Sigmoid colon (tissue), 6 donors: ENCODE measurements at regions not wholly inside any gene's neighbourhood (a gene's known extent, or its start where the extent isn't known, plus 50 kb on each side); places are given as distances from the start of the nearest gene placed in this dataset.

Experiments
- DNase-seq: peaks from one replicate; pipeline ENCODE4 v3.0.0-alpha.2; 2019
- H3K27ac ChIP-seq, 4 donors: fragments of 200-600 bp; sonication (generic); one replicate each; pipeline ENCODE4 v1.5.1; 2016 to 2019; ENCODE audit warnings: mild to moderate bottlenecking in 1 of 4
- H3K27me3 ChIP-seq, 3 donors: fragments of 200-600 bp; sonication (generic); one replicate each; pipeline ENCODE4 v1.5.1; 2019; ENCODE audit warnings: mild to moderate bottlenecking in 1 of 3
- H3K36me3 ChIP-seq, 4 donors: fragments of 200-600 bp; sonication (generic); one replicate each; pipeline ENCODE4 v1.5.1; 2016 to 2019
- H3K4me1 ChIP-seq, 4 donors: fragments of 200-600 bp; sonication (generic); one replicate each; pipeline ENCODE4 v1.5.1; 2017 to 2019
- H3K4me3 ChIP-seq, 4 donors: fragments of 200-600 bp; sonication (generic); one replicate each; pipeline ENCODE4 v1.5.1; 2017 to 2019; ENCODE audit warnings: mild to moderate bottlenecking in 2 of 4, moderate library complexity in 1 of 4
- H3K9me3 ChIP-seq, 4 donors: fragments of 200-600 bp in 3 of 4; sonication (generic) in 3 of 4; one replicate each; pipeline versions ENCODE4 v1.5.1 to v1.6.1; 2013 to 2019
- EP300 ChIP-seq, 4 donors: sonication (generic); formaldehyde crosslinking; IDR thresholded peaks; one replicate each; pipeline ENCODE4 v1.6.1; 2017; ENCODE audit warnings: antibody characterized with exemption in 4 of 4
- POLR2A ChIP-seq, 2 donors: fragments of 450-650 bp; IDR thresholded peaks; one replicate each; pipeline ENCODE4 v1.6.1; 2016; ENCODE audit warnings: antibody characterized with exemption in 2 of 2, mild to moderate bottlenecking in 2 of 2, moderate library complexity in 2 of 2
- POLR2AphosphoS5 ChIP-seq, 4 donors: sonication (generic); formaldehyde crosslinking; IDR thresholded peaks; one replicate each; pipeline ENCODE4 v1.6.1; 2017; ENCODE audit warnings: antibody characterized with exemption in 4 of 4
- WGBS, 2 donors: extraction: QIAGEN DNeasy Blood & Tissue Kit; methylation state at CpG; one replicate each; pipeline ENCODE4 v1.1.7; 2013; 5-methylcytosine and 5-hydroxymethylcytosine counted together
- intact Hi-C: fragments of 100-400 bp; cut with DNase I; formaldehyde crosslinking; loops from one replicate; pipeline ENCODE4 v1.15.1; 2023
- TF ChIP-seq, protein P1 (sequence below), 4 experiments: fragments of 450-650 bp in 3 of 4; fragments of 200-600 bp in 1 of 4; IDR thresholded peaks; one replicate each; pipeline ENCODE4 v1.5.1; 2016 to 2019; ENCODE audit warnings: antibody characterized with exemption in 4 of 4, mild to moderate bottlenecking in 3 of 4, moderate library complexity in 2 of 4
- donor health status: healthy with polysubstance abuse.
- donor health status: healthy.

DNA sequence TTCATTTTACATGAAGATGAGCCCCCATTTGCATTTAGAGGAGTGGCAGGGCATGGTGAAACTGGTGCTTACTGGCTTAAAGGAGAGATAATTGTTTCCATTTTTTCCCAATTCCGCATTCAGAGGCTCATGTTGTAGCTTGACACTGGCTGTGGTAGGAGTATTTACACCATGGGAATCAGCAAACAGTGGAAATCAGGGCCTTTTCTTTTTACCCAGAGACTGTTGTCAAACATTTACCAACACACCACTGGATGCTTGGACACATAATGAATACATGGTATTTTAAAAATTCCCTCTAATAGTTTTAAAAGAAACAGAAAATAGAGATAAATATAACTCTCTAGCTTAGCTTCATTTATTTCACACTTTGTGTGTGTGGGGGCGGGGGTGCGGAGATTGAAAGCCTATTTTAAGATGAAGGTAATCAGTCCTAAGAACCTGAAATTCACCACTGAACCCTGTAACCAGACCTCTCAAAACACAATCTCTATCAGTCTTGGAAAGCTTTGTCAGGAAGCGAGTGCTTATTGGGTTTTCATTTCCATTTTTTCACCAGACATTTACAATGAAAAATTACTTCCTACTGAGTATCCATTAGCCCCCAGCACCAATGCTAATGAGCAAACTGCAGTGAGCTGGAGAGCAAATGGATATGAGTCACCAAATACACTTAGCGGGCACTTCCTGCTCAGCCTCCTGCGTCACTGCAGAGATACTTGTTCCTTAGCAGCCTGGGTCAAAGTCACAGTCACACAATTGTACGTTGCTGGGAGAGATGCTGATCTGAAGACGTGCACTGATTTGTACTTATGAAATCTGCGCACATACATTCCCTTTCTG, 532.0 kb downstream of the BCKDHB start:
- H3K4me3 ChIP-seq, result no peak overlapping the region
- intact Hi-C loops, result no loop called here
- no peaks in the 10 kb centered on the region for H3K9me3 ChIP-seq
- H3K27me3 ChIP-seq, result no peaks in the 10 kb centered on the region
- DNase-seq, result no peak
- TF ChIP-seq, protein P1, sequence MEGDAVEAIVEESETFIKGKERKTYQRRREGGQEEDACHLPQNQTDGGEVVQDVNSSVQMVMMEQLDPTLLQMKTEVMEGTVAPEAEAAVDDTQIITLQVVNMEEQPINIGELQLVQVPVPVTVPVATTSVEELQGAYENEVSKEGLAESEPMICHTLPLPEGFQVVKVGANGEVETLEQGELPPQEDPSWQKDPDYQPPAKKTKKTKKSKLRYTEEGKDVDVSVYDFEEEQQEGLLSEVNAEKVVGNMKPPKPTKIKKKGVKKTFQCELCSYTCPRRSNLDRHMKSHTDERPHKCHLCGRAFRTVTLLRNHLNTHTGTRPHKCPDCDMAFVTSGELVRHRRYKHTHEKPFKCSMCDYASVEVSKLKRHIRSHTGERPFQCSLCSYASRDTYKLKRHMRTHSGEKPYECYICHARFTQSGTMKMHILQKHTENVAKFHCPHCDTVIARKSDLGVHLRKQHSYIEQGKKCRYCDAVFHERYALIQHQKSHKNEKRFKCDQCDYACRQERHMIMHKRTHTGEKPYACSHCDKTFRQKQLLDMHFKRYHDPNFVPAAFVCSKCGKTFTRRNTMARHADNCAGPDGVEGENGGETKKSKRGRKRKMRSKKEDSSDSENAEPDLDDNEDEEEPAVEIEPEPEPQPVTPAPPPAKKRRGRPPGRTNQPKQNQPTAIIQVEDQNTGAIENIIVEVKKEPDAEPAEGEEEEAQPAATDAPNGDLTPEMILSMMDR (IDR thresholded peaks at IDR 0.05), result no peak
- TF ChIP-seq POLR2A (IDR thresholded peaks at IDR 0.05) (no peak), POLR2AphosphoS5 (IDR thresholded peaks at IDR 0.05) (no peak), EP300 (IDR thresholded peaks at IDR 0.05) (no peak)
- H3K27ac ChIP-seq, result no peak overlapping the region
- H3K4me1 ChIP-seq, result no peaks in the 10 kb centered on the region
- no peaks in the 10 kb centered on the region for H3K36me3 ChIP-seq
- WGBS, 2 donors, result 43 to 53% methylated on average over 9 of the region's 9 CpGs

DNA sequence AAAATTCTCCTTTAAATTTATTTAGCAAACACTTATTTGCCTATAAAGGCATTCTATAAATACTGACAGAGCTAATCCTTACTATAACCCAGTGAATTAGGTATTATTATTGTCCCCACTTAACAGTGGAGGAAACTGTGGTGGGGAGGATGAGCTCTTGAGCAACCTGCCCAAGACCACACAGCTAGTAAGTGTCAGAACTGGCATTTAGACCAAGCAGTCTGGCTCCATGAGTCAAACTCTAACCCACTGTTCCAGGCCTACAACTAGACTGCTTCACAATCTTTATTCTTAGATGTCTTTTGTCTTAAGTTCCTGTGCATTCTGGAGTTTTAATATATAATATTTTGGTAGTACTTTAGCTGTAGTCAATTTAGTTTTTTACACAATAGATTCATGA, 530.8 kb downstream of the BCKDHB start:
- H3K4me3 ChIP-seq, result no peak overlapping the region
- TF ChIP-seq POLR2A (IDR thresholded peaks at IDR 0.05), result no peak
- TF ChIP-seq EP300 (IDR thresholded peaks at IDR 0.05), result no peak
- TF ChIP-seq, protein P1 (IDR thresholded peaks at IDR 0.05), result no peak
- no peak for TF ChIP-seq POLR2AphosphoS5 (IDR thresholded peaks at IDR 0.05)
- H3K36me3 ChIP-seq, result no peaks in the 10 kb centered on the region
- intact Hi-C loops, result no loop called here
- H3K27ac ChIP-seq, result no peak overlapping the region
- H3K27me3 ChIP-seq, result no peaks in the 10 kb centered on the region
- H3K4me1 ChIP-seq, result no peaks in the 10 kb centered on the region
- H3K9me3 ChIP-seq, result no peaks in the 10 kb centered on the region
- DNase-seq, result no peak

DNA sequence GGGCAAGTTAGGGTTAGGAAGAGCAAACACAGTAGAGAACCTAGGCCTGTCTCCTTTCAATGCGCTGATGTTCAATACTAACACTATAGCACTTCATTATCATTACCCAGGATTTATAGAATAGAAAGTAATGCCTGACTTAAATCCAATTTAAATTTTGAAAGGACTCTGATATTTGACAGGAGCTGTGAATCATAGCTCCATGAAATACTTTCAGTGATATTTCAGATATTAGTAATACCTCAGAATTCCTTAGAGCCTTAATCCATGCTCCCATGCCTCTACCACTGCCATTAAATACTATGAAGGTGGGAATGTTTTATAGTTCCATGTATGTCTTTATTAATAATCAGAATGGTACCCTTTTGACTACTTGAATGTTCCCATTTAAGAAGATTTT, 530.2 kb downstream of the BCKDHB start:
- DNase-seq, result no peak
- 95 to 100% methylated on average over 1 of the region's 1 CpG for WGBS, 2 donors
- no peak for TF ChIP-seq POLR2A (IDR thresholded peaks at IDR 0.05)
- no peak for TF ChIP-seq EP300 (IDR thresholded peaks at IDR 0.05)
- TF ChIP-seq POLR2AphosphoS5 (IDR thresholded peaks at IDR 0.05), result no peak
- TF ChIP-seq, protein P1 (IDR thresholded peaks at IDR 0.05), result no peak

DNA sequence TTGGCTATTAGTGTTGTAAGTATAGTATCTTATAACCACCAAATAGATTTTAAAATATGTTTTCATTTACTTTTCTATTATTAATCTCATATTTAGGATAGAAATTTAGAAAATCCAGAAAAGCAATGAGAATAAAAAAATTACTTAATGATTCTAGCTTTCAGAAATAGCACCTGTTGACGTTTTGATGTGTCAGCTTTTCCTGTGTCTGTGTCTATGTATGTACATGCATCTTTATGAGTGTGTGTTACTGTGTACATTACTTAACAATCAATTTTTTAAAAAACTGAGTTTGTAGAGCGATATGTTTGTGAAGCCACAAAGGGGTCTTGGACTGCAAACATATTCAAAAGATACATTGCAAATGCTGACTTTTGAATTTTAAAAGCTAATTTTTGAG, 526.9 kb downstream of the BCKDHB start:
- WGBS, 2 donors, result 32 to 58% methylated on average over 2 of the region's 2 CpGs
- intact Hi-C loops, result no loop called here
- TF ChIP-seq POLR2A (IDR thresholded peaks at IDR 0.05) (no peak), EP300 (IDR thresholded peaks at IDR 0.05) (no peak), POLR2AphosphoS5 (IDR thresholded peaks at IDR 0.05) (no peak)
- TF ChIP-seq, protein P1 (IDR thresholded peaks at IDR 0.05), result no peak

More for the DNA sequence above, 530.2 kb downstream of the BCKDHB start:
- intact Hi-C loops, result no loop called here
- Histone ChIP-seq H3K27me3 (no peaks in the 10 kb centered on the region), H3K27ac (no peak overlapping the region), H3K4me3 (no peak overlapping the region), H3K36me3 (no peaks in the 10 kb centered on the region), H3K4me1 (no peaks in the 10 kb centered on the region), H3K9me3 (no peaks in the 10 kb centered on the region)

More for the DNA sequence above, 526.9 kb downstream of the BCKDHB start:
- Histone ChIP-seq H3K27me3 (no peaks in the 10 kb centered on the region), H3K4me1 (no peaks in the 10 kb centered on the region), H3K36me3 (no peaks in the 10 kb centered on the region), H3K9me3 (peaks cover 0 to 9% (median 1%) of the 10 kb centered on the region in 4 donors), H3K4me3 (no peak overlapping the region), H3K27ac (no peak overlapping the region)
- no peak for DNase-seq
